GM12878 (cell line): ENCODE measurements at regions not wholly inside any gene's neighbourhood (a gene's known extent, or its start where the extent isn't known, plus 50 kb on each side); places are given as distances from the start of the nearest gene placed in this dataset.

Experiments used
- ATAC-seq: fragments of 200-7000 bp; cut with Tn5 transposase; 3 replicates; pipeline ENCODE4 v1.9.1; 2020; ENCODE audit warnings: mild to moderate bottlenecking, moderate library complexity
- BruUV-seq: library from RNA; stranded (reverse); fragments of 400-500 nt; replicated peaks from 2 replicates; lab custom pipeline; 2021; lab: Mats Ljungman, UMichigan
- CTCF ChIA-PET: fragments of 300-600 bp; sonication (Branson Sonifier 250); formaldehyde crosslinking; extraction: SDS; loops from one replicate; lab custom pipeline; 2021; ENCODE audit warnings: inconsistent platforms; lab: Yijun Ruan, JAX
- POLR2A ChIA-PET: fragments of 350-600 bp; formaldehyde crosslinking; extraction: SDS; loops from one replicate; lab custom pipeline; 2021; ENCODE audit warnings: inconsistent platforms; lab: Charles Lee
- RAD21 ChIA-PET: fragments of 300-600 bp; sonication (Branson Sonifier 250); formaldehyde crosslinking; loops from one replicate; lab custom pipeline; 2023; ENCODE audit warnings: antibody characterized with exemption; ENCODE audit not compliant: unreplicated experiment; lab: Charles Lee
- SMC1A ChIA-PET: fragments of 300-600 bp; sonication (Branson Sonifier 250); formaldehyde crosslinking; loops from one replicate; lab custom pipeline; 2023; ENCODE audit not compliant: unreplicated experiment, uncharacterized antibody; lab: Charles Lee
- DNase-seq: peaks from one replicate; pipeline ENCODE4 v3.0.0-alpha.2; 2011; ENCODE audit warnings: low read depth, low spot score
- FAIRE-seq: peaks from 3 replicates; lab custom pipeline; 2011; peaks lifted over from hg19 to GRCh38; lab: Jason Lieb, UNC
- H2AFZ ChIP-seq: 2 replicates; pipeline ENCODE4 v1.6.0; 2011; ENCODE audit warnings: low read depth, low read length, control low read depth; ENCODE audit not compliant: control insufficient read depth
- H3K27ac ChIP-seq: 2 replicates; pipeline ENCODE4 v1.5.1; 2011; ENCODE audit warnings: control low read depth; ENCODE audit not compliant: control insufficient read depth, insufficient read depth
- H3K27me3 ChIP-seq, 2 experiments: replicated peaks in 1 of 2; 2 replicates each; pipeline versions ENCODE4 v1.6.0 to v1.6.1; 2011; ENCODE audit warnings: low read length in 1 of 2; ENCODE audit not compliant: control insufficient read depth in 2 of 2, insufficient read depth in 2 of 2
- H3K36me3 ChIP-seq, 2 experiments: 2 replicates each; pipeline ENCODE4 v1.5.1; 2011; ENCODE audit warnings: low read length in 1 of 2; ENCODE audit not compliant: control insufficient read depth in 2 of 2, insufficient read depth in 2 of 2
- H3K4me1 ChIP-seq: 2 replicates; pipeline ENCODE4 v1.6.1; 2011; ENCODE audit warnings: mild to moderate bottlenecking, low read length, moderate library complexity, mixed read lengths; ENCODE audit not compliant: control insufficient read depth, insufficient read depth
- H3K4me2 ChIP-seq: 2 replicates; pipeline ENCODE4 v1.6.0; 2011; ENCODE audit warnings: control low read depth; ENCODE audit not compliant: control insufficient read depth, insufficient read depth
- H3K4me3 ChIP-seq: fragments of 200-600 bp; sonication (generic); 2 replicates; pipeline ENCODE4 v1.5.1; 2016
- H3K79me2 ChIP-seq: 2 replicates; pipeline ENCODE4 v1.6.0; 2011; ENCODE audit warnings: low read length; ENCODE audit not compliant: control insufficient read depth, insufficient read depth
- H3K9ac ChIP-seq: 2 replicates; pipeline ENCODE4 v1.8.0; 2011; ENCODE audit warnings: low read length, control low read depth, mixed read lengths; ENCODE audit not compliant: control insufficient read depth, insufficient read depth
- H3K9me3 ChIP-seq: replicated peaks from 3 replicates; pipeline ENCODE4 v1.5.1; 2011; ENCODE audit warnings: mild to moderate bottlenecking, low read length; ENCODE audit not compliant: control insufficient read depth, insufficient read depth
- H4K20me1 ChIP-seq: 2 replicates; pipeline ENCODE4 v1.6.0; 2011; ENCODE audit not compliant: control insufficient read depth, insufficient read depth
- CBFB ChIP-seq: IDR thresholded peaks from 2 replicates; pipeline ENCODE4 v1.6.1; 2016; ENCODE audit warnings: antibody characterized with exemption, low read depth
- ETV6 ChIP-seq, 2 experiments: fragments of 450-650 bp in 1 of 2; IDR thresholded peaks in 1 of 2; conservative IDR thresholded peaks in 1 of 2; 2 replicates each; pipeline ENCODE4 v1.6.1; 2014; ENCODE audit warnings: antibody characterized with exemption in 1 of 2, borderline replicate concordance in 1 of 2, low read depth in 1 of 2, mild to moderate bottlenecking in 1 of 2, moderate library complexity in 1 of 2
- HDGF ChIP-seq: fragments of 450-650 bp; IDR thresholded peaks from 2 replicates; pipeline ENCODE4 v1.6.1; 2016; ENCODE audit warnings: antibody characterized with exemption
- IKZF1 ChIP-seq: fragments of 450-650 bp; conservative IDR thresholded peaks from 2 replicates; pipeline ENCODE4 v1.6.1; 2017; ENCODE audit warnings: antibody characterized with exemption, mild to moderate bottlenecking
- NBN ChIP-seq: fragments of 450-650 bp; IDR thresholded peaks from 2 replicates; pipeline ENCODE4 v1.6.1; 2016
- NR2C2 ChIP-seq: IDR thresholded peaks from 2 replicates; pipeline ENCODE4 v1.6.1; 2011; ENCODE audit warnings: borderline replicate concordance, low read depth; ENCODE audit not compliant: control insufficient read depth, insufficient read length
- STAT3 ChIP-seq: IDR thresholded peaks from 2 replicates; pipeline ENCODE4 v1.6.1; 2011; ENCODE audit warnings: low read depth, low read length, improper control_type of control experiment
- SUPT20H ChIP-seq: IDR thresholded peaks from 2 replicates; pipeline ENCODE4 v1.6.1; 2011; ENCODE audit warnings: low read depth, mild to moderate bottlenecking, low read length, moderate library complexity, borderline replicate concordance; ENCODE audit not compliant: control insufficient read depth
- SUZ12 ChIP-seq: fragments of 200-600 bp; sonication (generic); IDR thresholded peaks from one replicate; pipeline ENCODE4 v1.6.1; 2018; ENCODE audit warnings: antibody characterized with exemption, mild to moderate bottlenecking; ENCODE audit not compliant: unreplicated experiment
- USF1 ChIP-seq: IDR thresholded peaks from 2 replicates; pipeline ENCODE4 v1.6.1; 2011; ENCODE audit warnings: borderline replicate concordance, low read depth, mild to moderate bottlenecking, moderate library complexity, mixed read lengths, low read length; ENCODE audit not compliant: insufficient read depth; ENCODE audit errors: extremely low read length
- ZBTB33 ChIP-seq: fragments of 450-650 bp; IDR thresholded peaks from 2 replicates; pipeline ENCODE4 v1.6.1; 2017; ENCODE audit warnings: mild to moderate bottlenecking
- ZNF687 ChIP-seq: fragments of 450-650 bp; IDR thresholded peaks from 2 replicates; pipeline ENCODE4 v1.6.1; 2017; ENCODE audit warnings: mild to moderate bottlenecking, moderate library complexity
- ZSCAN29 ChIP-seq: fragments of 450-650 bp; IDR thresholded peaks from 2 replicates; pipeline ENCODE4 v1.6.1; 2017; ENCODE audit warnings: mild to moderate bottlenecking, moderate library complexity
- WGBS: methylation state at CpG from one replicate; pipeline ENCODE4 v1.1.6; 2016; ENCODE audit warnings: low lambda C conversion rate; ENCODE audit not compliant: insufficient replicate concordance, insufficient coverage; ENCODE audit errors: missing lambda C conversion rate; 5-methylcytosine and 5-hydroxymethylcytosine counted together
- in situ Hi-C: fragments of 300-500 bp; cut with MboI; formaldehyde crosslinking; loops from 9 replicates; pipeline ENCODE4 v1.14.3; 2018; ENCODE audit warnings: mixed read lengths
- intact Hi-C: fragments of 100-400 bp; cut with micrococcal nuclease; formaldehyde crosslinking; loops from one replicate; pipeline ENCODE4 v1.14.2; 2022; ENCODE audit not compliant: unreplicated experiment

- CTCF ChIA-PET = interaction anchor here (0.6 to 2.4 kb wide), 6 partner anchors 8 to 102 kb away, joined by 3 to 7 read pairs (median 3); no protein-coding TSS in a partner anchor
- intact Hi-C loops (loop anchor here (5.0 kb wide), 1 partner anchor 68 kb away; no protein-coding TSS in a partner anchor), in situ Hi-C loops (no loop called here)
- FAIRE-seq = no peak
- peaks cover 3 to 10% of the 10 kb centered on the region in 2 experiments; a peak in 2 of 4 replicates for H3K27me3 ChIP-seq
- no peaks in the 10 kb centered on the region for H3K9me3 ChIP-seq
- POLR2A ChIA-PET = interaction anchor here (0.7 to 1.4 kb wide), 8 partner anchors 12 to 67 kb away, joined by 3 to 5 read pairs (median 4); no protein-coding TSS in a partner anchor
- H3K27ac ChIP-seq = no peak overlapping the region
- H4K20me1 ChIP-seq = no peaks in the 10 kb centered on the region
- H2AFZ ChIP-seq = peak overlapping the region; percentile 43; the same call in 1 of the 2 replicates
- H3K4me1 ChIP-seq = peaks cover 7% of the 10 kb centered on the region
- no peak for DNase-seq
- H3K4me3 ChIP-seq = peak overlapping the region; percentile 61; the same call in 1 of the 2 replicates
- ATAC-seq = peak; percentile 73
- RAD21 ChIA-PET = interaction anchor here (1.2 to 6.0 kb wide), 6 partner anchors 8 to 63 kb away, joined by 3 to 21 read pairs (median 8); no protein-coding TSS in a partner anchor
- SMC1A ChIA-PET = interaction anchor here (0.7 to 3.6 kb wide), 11 partner anchors 13 to 105 kb away, joined by 3 to 19 read pairs (median 3); no protein-coding TSS in a partner anchor
- no peaks in the 10 kb centered on the region for H3K79me2 ChIP-seq
- WGBS = 20% methylated on average over 43 of the region's 59 CpGs
- H3K9ac ChIP-seq = no peak overlapping the region
- no TSS peak for BruUV-seq
- H3K36me3 ChIP-seq = no peaks in the 10 kb centered on the region
- H3K4me2 ChIP-seq = peak overlapping the region; percentile 49
- TF ChIP-seq CBFB = no peak
- 0 out of 2 replicates have a peak, but pooled peaks have one; percentile 35 for TF ChIP-seq HDGF
- TF ChIP-seq IKZF1 = peak; percentile 70
- TF ChIP-seq ZSCAN29 = no peak
- TF ChIP-seq ETV6 (conservative IDR thresholded peaks at IDR 0.05 in 1 of 2, IDR thresholded peaks at IDR 0.05 in 1 of 2; ENCODE audit: borderline replicate concordance in 1 of 2, low read depth in 1 of 2) = no peak
- peak; percentile 71 for TF ChIP-seq SUZ12
- no peak for TF ChIP-seq SUPT20H
- no peak for TF ChIP-seq USF1
- peak; percentile 45; the same call in 1 of the 2 replicates for TF ChIP-seq ZNF687
- TF ChIP-seq ZBTB33 = no peak
- TF ChIP-seq NBN = 0 out of 2 replicates have a peak, but pooled peaks have one; percentile 23
- TF ChIP-seq STAT3 = no peak
- no peak for TF ChIP-seq NR2C2
These were observed 145.5 kb upstream of the UMPS start for GRCh38 chr3:124584552-124585391.
